Neural progenitor cell (in vitro differentiated cells): ENCODE measurements at regions not wholly inside any gene's neighbourhood (a gene's known extent, or its start where the extent isn't known, plus 50 kb on each side); places are given as distances from the start of the nearest gene placed in this dataset.

Experiments
- DNase-seq: peaks from one replicate; pipeline ENCODE4 v3.0.0-alpha.2; 2016; ENCODE audit warnings: low spot score
- H2AFZ ChIP-seq: fragments of 200-600 bp; sonication (generic); replicated peaks from 2 replicates; pipeline ENCODE4 v1.6.1; 2016; ENCODE audit warnings: antibody characterized with exemption
- H3F3A ChIP-seq: fragments of 200-600 bp; sonication (generic); 2 replicates; pipeline ENCODE4 v1.6.1; 2016; ENCODE audit warnings: antibody characterized with exemption, low read depth
- H3K27ac ChIP-seq: fragments of 200-600 bp; sonication (generic); 2 replicates; pipeline ENCODE4 v1.5.1; 2016; ENCODE audit warnings: mild to moderate bottlenecking
- H3K27me3 ChIP-seq: fragments of 200-600 bp; sonication (generic); 2 replicates; pipeline ENCODE4 v1.6.1; 2016; ENCODE audit warnings: mild to moderate bottlenecking, moderate library complexity
- H3K36me3 ChIP-seq: fragments of 200-600 bp; sonication (generic); 2 replicates; pipeline ENCODE4 v1.5.1; 2016
- H3K4me1 ChIP-seq: fragments of 200-600 bp; sonication (generic); 2 replicates; pipeline ENCODE4 v1.6.1; 2016; ENCODE audit warnings: mixed run types
- H3K4me2 ChIP-seq: fragments of 200-600 bp; sonication (generic); 2 replicates; pipeline ENCODE4 v1.6.1; 2016
- H3K4me3 ChIP-seq: fragments of 200-600 bp; sonication (generic); 2 replicates; pipeline ENCODE4 v1.5.1; 2016
- H3K79me2 ChIP-seq: fragments of 200-600 bp; sonication (generic); 2 replicates; pipeline ENCODE4 v1.6.1; 2016; ENCODE audit warnings: low read depth
- H3K9ac ChIP-seq: fragments of 200-600 bp; sonication (generic); 2 replicates; pipeline ENCODE4 v1.6.1; 2016
- H3K9me3 ChIP-seq: fragments of 200-600 bp; sonication (generic); 2 replicates; pipeline ENCODE4 v1.5.1; 2016; ENCODE audit warnings: low read depth
- H4K20me1 ChIP-seq: fragments of 200-600 bp; sonication (generic); 2 replicates; pipeline ENCODE4 v1.6.1; 2016; ENCODE audit warnings: low read depth
- H3K27ac Mint-ChIP-seq: 3 replicates; pipeline ENCODE4 v1.8.0; 2021; ENCODE audit warnings: mixed read lengths
- H3K27me3 Mint-ChIP-seq: 2 replicates; pipeline ENCODE4 v1.8.0; 2022; ENCODE audit warnings: low read depth, mild to moderate bottlenecking, inconsistent platforms, moderate library complexity, mixed read lengths; ENCODE audit not compliant: insufficient read depth
- H3K36me3 Mint-ChIP-seq: 3 replicates; pipeline ENCODE4 v1.8.0; 2021; ENCODE audit warnings: mixed read lengths
- H3K4me1 Mint-ChIP-seq: 3 replicates; pipeline ENCODE4 v1.8.0; 2021; ENCODE audit warnings: mixed read lengths
- H3K4me3 Mint-ChIP-seq: 3 replicates; pipeline ENCODE4 v1.8.0; 2021; ENCODE audit warnings: mild to moderate bottlenecking, moderate library complexity, mixed read lengths
- H3K9me3 Mint-ChIP-seq: 3 replicates; pipeline ENCODE4 v1.8.0; 2020; ENCODE audit warnings: mixed read lengths
- CTCF ChIP-seq: fragments of 200-600 bp; sonication (generic); IDR thresholded peaks from 2 replicates; pipeline ENCODE4 v1.5.1; 2017; ENCODE audit warnings: antibody characterized with exemption, mild to moderate bottlenecking
- EZH2 ChIP-seq: fragments of 200-600 bp; sonication (generic); IDR thresholded peaks from 2 replicates; pipeline ENCODE4 v1.6.1; 2017; ENCODE audit warnings: antibody characterized with exemption, mild to moderate bottlenecking, moderate library complexity
- EZH2phosphoT487 ChIP-seq: fragments of 200-600 bp; sonication (generic); IDR thresholded peaks from 2 replicates; pipeline ENCODE4 v1.6.1; 2017; ENCODE audit warnings: antibody characterized with exemption

- Histone ChIP-seq H3K4me1 (no peaks in the 10 kb centered on the region), H3K9me3 (no peaks in the 10 kb centered on the region), H3K79me2 (no peaks in the 10 kb centered on the region), H3K9ac (no peak overlapping the region), H3K27me3 (no peaks in the 10 kb centered on the region), H3F3A (no peaks in the 10 kb centered on the region), H2AFZ (no peak overlapping the region), H3K4me3 (no peak overlapping the region), H3K27ac (no peak overlapping the region), H3K4me2 (no peak overlapping the region), H4K20me1 (no peaks in the 10 kb centered on the region), H3K36me3 (no peaks in the 10 kb centered on the region)
- no peak for DNase-seq
- TF ChIP-seq EZH2phosphoT487 (no peak), EZH2 (no peak), CTCF (no peak)
- Mint-ChIP-seq H3K4me1 (no peaks in the 10 kb centered on the region), H3K27ac (no peak overlapping the region), H3K27me3 (peaks cover 5% of the 10 kb centered on the region), H3K36me3 (no peaks in the 10 kb centered on the region), H3K9me3 (peaks cover 3% of the 10 kb centered on the region), H3K4me3 (no peak overlapping the region)
Measured at GRCh38 chr18:24771300-24771699, 310.9 kb downstream of the HRH4 start.

- H3K36me3 ChIP-seq: no peaks in the 10 kb centered on the region
- H3K27me3 ChIP-seq: no peaks in the 10 kb centered on the region
- H3K9ac ChIP-seq: no peak overlapping the region
- Mint-ChIP-seq H3K27ac (no peak overlapping the region), H3K4me3 (no peak overlapping the region), H3K4me1 (no peaks in the 10 kb centered on the region), H3K36me3 (no peaks in the 10 kb centered on the region), H3K27me3 (peaks cover 3% of the 10 kb centered on the region), H3K9me3 (peaks cover 2% of the 10 kb centered on the region)
- H3F3A ChIP-seq: no peaks in the 10 kb centered on the region
- H3K4me2 ChIP-seq: no peak overlapping the region
- H3K4me3 ChIP-seq: no peak overlapping the region
- H3K79me2 ChIP-seq: no peaks in the 10 kb centered on the region
- DNase-seq: no peak
- H3K9me3 ChIP-seq: no peaks in the 10 kb centered on the region
- H3K27ac ChIP-seq: no peak overlapping the region
- TF ChIP-seq CTCF (no peak), EZH2 (no peak), EZH2phosphoT487 (no peak)
- no peaks in the 10 kb centered on the region for H3K4me1 ChIP-seq
- no peak overlapping the region for H2AFZ ChIP-seq
- no peaks in the 10 kb centered on the region for H4K20me1 ChIP-seq
Measured at GRCh38 chr18:24773101-24773500, 312.7 kb downstream of the HRH4 start.

GRCh38 chr18:24776019-24776418, 315.6 kb downstream of the HRH4 start:
- H3K36me3 Mint-ChIP-seq: no peaks in the 10 kb centered on the region
- H3K9me3 Mint-ChIP-seq: peaks cover 2% of the 10 kb centered on the region
- H3K27ac Mint-ChIP-seq: no peak overlapping the region
- Histone ChIP-seq H3F3A (no peaks in the 10 kb centered on the region), H3K4me2 (no peak overlapping the region), H3K36me3 (no peaks in the 10 kb centered on the region), H3K9me3 (no peaks in the 10 kb centered on the region), H3K79me2 (no peaks in the 10 kb centered on the region), H2AFZ (no peak overlapping the region), H3K4me3 (no peak overlapping the region), H3K4me1 (no peaks in the 10 kb centered on the region), H4K20me1 (no peaks in the 10 kb centered on the region), H3K27ac (no peak overlapping the region), H3K27me3 (no peaks in the 10 kb centered on the region), H3K9ac (no peak overlapping the region)
- peaks cover 3% of the 10 kb centered on the region for H3K27me3 Mint-ChIP-seq
- no peak overlapping the region for H3K4me3 Mint-ChIP-seq
- no peak for DNase-seq
- TF ChIP-seq CTCF: no peak
- no peak for TF ChIP-seq EZH2phosphoT487
- TF ChIP-seq EZH2: no peak
- peaks cover 4% of the 10 kb centered on the region for H3K4me1 Mint-ChIP-seq
